HG03108 (cell line): ENCODE measurements at regions not wholly inside any gene's neighbourhood (a gene's known extent, or its start where the extent isn't known, plus 50 kb on each side); places are given as distances from the start of the nearest gene placed in this dataset.

ENCODE experiments used
- ATAC-seq: cut with Tn5 transposase; IDR thresholded peaks from one replicate; pipeline ENCODE4 v1.9.1; 2021; ENCODE audit warnings: moderate library complexity; ENCODE audit not compliant: unreplicated experiment

- ATAC-seq, result peak; percentile 47
Observed at GRCh38 chr3:130839813-130840212, 54.1 kb upstream of the ATP2C1 start.

GRCh38 chr3:130841357-130841756 lies 52.5 kb upstream of the ATP2C1 start:
- no peak for ATAC-seq

GRCh38 chr3:130843441-130843840 lies 50.4 kb upstream of the ATP2C1 start:
- no peak for ATAC-seq
